ENCODE measurements at regions not wholly inside any gene's neighbourhood (a gene's known extent, or its start where the extent isn't known, plus 50 kb on each side); places are given as distances from the start of the nearest gene placed in this dataset.
"Not testable (repeated sequence)": the region's sequence is repeated elsewhere in the genome, so short reads cannot be mapped to it uniquely, and the experiment has no call there.

- TF ChIP-seq, protein P1, sequence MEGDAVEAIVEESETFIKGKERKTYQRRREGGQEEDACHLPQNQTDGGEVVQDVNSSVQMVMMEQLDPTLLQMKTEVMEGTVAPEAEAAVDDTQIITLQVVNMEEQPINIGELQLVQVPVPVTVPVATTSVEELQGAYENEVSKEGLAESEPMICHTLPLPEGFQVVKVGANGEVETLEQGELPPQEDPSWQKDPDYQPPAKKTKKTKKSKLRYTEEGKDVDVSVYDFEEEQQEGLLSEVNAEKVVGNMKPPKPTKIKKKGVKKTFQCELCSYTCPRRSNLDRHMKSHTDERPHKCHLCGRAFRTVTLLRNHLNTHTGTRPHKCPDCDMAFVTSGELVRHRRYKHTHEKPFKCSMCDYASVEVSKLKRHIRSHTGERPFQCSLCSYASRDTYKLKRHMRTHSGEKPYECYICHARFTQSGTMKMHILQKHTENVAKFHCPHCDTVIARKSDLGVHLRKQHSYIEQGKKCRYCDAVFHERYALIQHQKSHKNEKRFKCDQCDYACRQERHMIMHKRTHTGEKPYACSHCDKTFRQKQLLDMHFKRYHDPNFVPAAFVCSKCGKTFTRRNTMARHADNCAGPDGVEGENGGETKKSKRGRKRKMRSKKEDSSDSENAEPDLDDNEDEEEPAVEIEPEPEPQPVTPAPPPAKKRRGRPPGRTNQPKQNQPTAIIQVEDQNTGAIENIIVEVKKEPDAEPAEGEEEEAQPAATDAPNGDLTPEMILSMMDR (conservative IDR thresholded peaks at IDR 0.05; ENCODE audit: low read length): not testable (repeated sequence)
- not testable (repeated sequence) for TF ChIP-seq EZH2phosphoT487 (IDR thresholded peaks at IDR 0.05; ENCODE audit: borderline replicate concordance)
Measured at GRCh38 chr10:46720811-46721518, 142.0 kb downstream of the SYT15 start.

Data from Loucy (cell line).